ENCODE measurements at regions not wholly inside any gene's neighbourhood (a gene's known extent, or its start where the extent isn't known, plus 50 kb on each side); places are given as distances from the start of the nearest gene placed in this dataset.

GRCh38 chr6:163948250-163948649, 533.7 kb downstream of the QKI start:
- Histone ChIP-seq H3K4me3 (ENCODE audit: low read length) (no peak overlapping the region), H3K27me3 (ENCODE audit: insufficient read depth, low read length) (no peaks in the 10 kb centered on the region), H3K36me3 (ENCODE audit: insufficient read depth, low read length) (no peaks in the 10 kb centered on the region), H3K4me1 (ENCODE audit: insufficient read depth, low read length) (peaks cover 33% of the 10 kb centered on the region), H3K9me3 (ENCODE audit: insufficient read depth, low read depth, low read length) (no peaks in the 10 kb centered on the region), H3K9ac (ENCODE audit: low read depth, low read length) (no peak overlapping the region), H3K27ac (ENCODE audit: low read depth, low read length) (no peak overlapping the region)
- 90% methylated on average over 3 of the region's 5 CpGs for WGBS

GRCh38 chr6:163947276-163947675, 532.8 kb downstream of the QKI start:
- Histone ChIP-seq H3K4me1 (ENCODE audit: insufficient read depth, low read length) (peaks cover 38% of the 10 kb centered on the region), H3K27ac (ENCODE audit: low read depth, low read length) (no peak overlapping the region), H3K9me3 (ENCODE audit: insufficient read depth, low read depth, low read length) (no peaks in the 10 kb centered on the region), H3K9ac (ENCODE audit: low read depth, low read length) (no peak overlapping the region), H3K4me3 (ENCODE audit: low read length) (no peak overlapping the region), H3K36me3 (ENCODE audit: insufficient read depth, low read length) (no peaks in the 10 kb centered on the region), H3K27me3 (ENCODE audit: insufficient read depth, low read length) (no peaks in the 10 kb centered on the region)
- 93% methylated on average over 3 of the region's 3 CpGs for WGBS

GRCh38 chr6:163946437-163946836, 531.9 kb downstream of the QKI start:
- Histone ChIP-seq H3K27me3 (ENCODE audit: insufficient read depth, low read length) (no peaks in the 10 kb centered on the region), H3K4me1 (ENCODE audit: insufficient read depth, low read length) (peaks cover 47% of the 10 kb centered on the region), H3K36me3 (ENCODE audit: insufficient read depth, low read length) (no peaks in the 10 kb centered on the region), H3K9me3 (ENCODE audit: insufficient read depth, low read depth, low read length) (no peaks in the 10 kb centered on the region), H3K4me3 (ENCODE audit: low read length) (no peak overlapping the region), H3K9ac (ENCODE audit: low read depth, low read length) (no peak overlapping the region), H3K27ac (ENCODE audit: low read depth, low read length) (no peak overlapping the region)
- 92% methylated on average over 7 of the region's 7 CpGs for WGBS

- 97% methylated on average over 7 of the region's 7 CpGs for WGBS
- no peak overlapping the region for H3K9ac ChIP-seq (ENCODE audit: low read depth, low read length)
- no peaks in the 10 kb centered on the region for H3K27me3 ChIP-seq (ENCODE audit: insufficient read depth, low read length)
- no peaks in the 10 kb centered on the region for H3K9me3 ChIP-seq (ENCODE audit: insufficient read depth, low read depth, low read length)
- H3K4me1 ChIP-seq (ENCODE audit: insufficient read depth, low read length), result peaks cover 53% of the 10 kb centered on the region
- H3K36me3 ChIP-seq (ENCODE audit: insufficient read depth, low read length), result no peaks in the 10 kb centered on the region
- no peak overlapping the region for H3K27ac ChIP-seq (ENCODE audit: low read depth, low read length)
- H3K4me3 ChIP-seq (ENCODE audit: low read length), result no peak overlapping the region
These were observed 531.3 kb downstream of the QKI start for GRCh38 chr6:163945808-163946207.

- no peaks in the 10 kb centered on the region for H3K36me3 ChIP-seq (ENCODE audit: insufficient read depth, low read length)
- H3K9ac ChIP-seq (ENCODE audit: low read depth, low read length), result no peak overlapping the region; the same call in 1 of the 2 replicates
- no peaks in the 10 kb centered on the region for H3K9me3 ChIP-seq (ENCODE audit: insufficient read depth, low read depth, low read length)
- H3K4me3 ChIP-seq (ENCODE audit: low read length), result no peak overlapping the region
- 55% methylated on average over 11 of the region's 11 CpGs for WGBS
- peaks cover 57% of the 10 kb centered on the region for H3K4me1 ChIP-seq (ENCODE audit: insufficient read depth, low read length)
- peak overlapping the region; percentile 78 for H3K27ac ChIP-seq (ENCODE audit: low read depth, low read length)
- H3K27me3 ChIP-seq (ENCODE audit: insufficient read depth, low read length), result no peaks in the 10 kb centered on the region
These were observed 530.4 kb downstream of the QKI start for GRCh38 chr6:163944897-163945296.

GRCh38 chr6:163943607-163944385, 529.3 kb downstream of the QKI start:
- Histone ChIP-seq H3K27ac (ENCODE audit: low read depth, low read length) (peak overlapping the region; percentile 78), H3K4me1 (ENCODE audit: insufficient read depth, low read length) (peaks cover 57% of the 10 kb centered on the region), H3K36me3 (ENCODE audit: insufficient read depth, low read length) (no peaks in the 10 kb centered on the region)

GRCh38 chr6:163942790-163943189, 528.3 kb downstream of the QKI start:
- no peak overlapping the region for H3K9ac ChIP-seq (ENCODE audit: low read depth, low read length)
- no peaks in the 10 kb centered on the region for H3K27me3 ChIP-seq (ENCODE audit: insufficient read depth, low read length)
- H3K4me1 ChIP-seq (ENCODE audit: insufficient read depth, low read length), result peaks cover 57% of the 10 kb centered on the region
- H3K4me3 ChIP-seq (ENCODE audit: low read length), result no peak overlapping the region
- WGBS, result 45% methylated on average over 3 of the region's 3 CpGs
- peak overlapping the region; percentile 78; the same call in 1 of the 2 replicates for H3K27ac ChIP-seq (ENCODE audit: low read depth, low read length)
- H3K9me3 ChIP-seq (ENCODE audit: insufficient read depth, low read depth, low read length), result no peaks in the 10 kb centered on the region
- H3K36me3 ChIP-seq (ENCODE audit: insufficient read depth, low read length), result no peaks in the 10 kb centered on the region

More at GRCh38 chr6:163943607-163944385, 529.3 kb downstream of the QKI start:
- Histone ChIP-seq H3K9ac (ENCODE audit: low read depth, low read length) (peak overlapping the region; percentile 55), H3K4me3 (ENCODE audit: low read length) (peak overlapping the region; percentile 30), H3K27me3 (ENCODE audit: insufficient read depth, low read length) (no peaks in the 10 kb centered on the region), H3K9me3 (ENCODE audit: insufficient read depth, low read depth, low read length) (no peaks in the 10 kb centered on the region)
- 7% methylated on average over 15 of the region's 16 CpGs for WGBS

- Histone ChIP-seq H3K4me3 (ENCODE audit: low read length) (no peak overlapping the region), H3K4me1 (ENCODE audit: insufficient read depth, low read length) (peaks cover 55% of the 10 kb centered on the region), H3K27me3 (ENCODE audit: insufficient read depth, low read length) (no peaks in the 10 kb centered on the region), H3K36me3 (ENCODE audit: insufficient read depth, low read length) (no peaks in the 10 kb centered on the region), H3K9me3 (ENCODE audit: insufficient read depth, low read depth, low read length) (no peaks in the 10 kb centered on the region), H3K27ac (ENCODE audit: low read depth, low read length) (peak overlapping the region; percentile 39; the same call in 1 of the 2 replicates), H3K9ac (ENCODE audit: low read depth, low read length) (no peak overlapping the region)
- WGBS, result 62% methylated on average over 7 of the region's 7 CpGs
These were observed 527.1 kb downstream of the QKI start for GRCh38 chr6:163941624-163941976.

- WGBS, result 64% methylated on average over 9 of the region's 10 CpGs
- no peaks in the 10 kb centered on the region for H3K36me3 ChIP-seq (ENCODE audit: insufficient read depth, low read length)
- H3K27ac ChIP-seq (ENCODE audit: low read depth, low read length), result peak overlapping the region; percentile 39; the same call in 1 of the 2 replicates
- H3K27me3 ChIP-seq (ENCODE audit: insufficient read depth, low read length), result no peaks in the 10 kb centered on the region
- H3K9me3 ChIP-seq (ENCODE audit: insufficient read depth, low read depth, low read length), result no peaks in the 10 kb centered on the region
- peaks cover 50% of the 10 kb centered on the region for H3K4me1 ChIP-seq (ENCODE audit: insufficient read depth, low read length)
- H3K9ac ChIP-seq (ENCODE audit: low read depth, low read length), result no peak overlapping the region
- H3K4me3 ChIP-seq (ENCODE audit: low read length), result no peak overlapping the region
These were observed 526.4 kb downstream of the QKI start for GRCh38 chr6:163940705-163941623.

GRCh38 chr6:163937071-163937470, 522.6 kb downstream of the QKI start:
- Histone ChIP-seq H3K9me3 (ENCODE audit: insufficient read depth, low read depth, low read length) (no peaks in the 10 kb centered on the region), H3K9ac (ENCODE audit: low read depth, low read length) (no peak overlapping the region), H3K27me3 (ENCODE audit: insufficient read depth, low read length) (no peaks in the 10 kb centered on the region), H3K4me1 (ENCODE audit: insufficient read depth, low read length) (peaks cover 17% of the 10 kb centered on the region), H3K4me3 (ENCODE audit: low read length) (no peak overlapping the region), H3K27ac (ENCODE audit: low read depth, low read length) (no peak overlapping the region), H3K36me3 (ENCODE audit: insufficient read depth, low read length) (no peaks in the 10 kb centered on the region)
- WGBS, result 94% methylated on average over 4 of the region's 4 CpGs

- no peak overlapping the region for H3K27ac ChIP-seq (ENCODE audit: low read depth, low read length)
- no peak overlapping the region for H3K4me3 ChIP-seq (ENCODE audit: low read length)
- no peaks in the 10 kb centered on the region for H3K27me3 ChIP-seq (ENCODE audit: insufficient read depth, low read length)
- H3K4me1 ChIP-seq (ENCODE audit: insufficient read depth, low read length), result no peaks in the 10 kb centered on the region
- H3K9ac ChIP-seq (ENCODE audit: low read depth, low read length), result no peak overlapping the region
- WGBS, result 89% methylated on average over 6 of the region's 6 CpGs
- H3K9me3 ChIP-seq (ENCODE audit: insufficient read depth, low read depth, low read length), result no peaks in the 10 kb centered on the region
- no peaks in the 10 kb centered on the region for H3K36me3 ChIP-seq (ENCODE audit: insufficient read depth, low read length)
These were observed 520.7 kb downstream of the QKI start for GRCh38 chr6:163935158-163935762.

Data from HUES64 (cell line).